ENCODE measurements at regions not wholly inside any gene's neighbourhood (a gene's known extent, or its start where the extent isn't known, plus 50 kb on each side); places are given as distances from the start of the nearest gene placed in this dataset.

- no peak for TF ChIP-seq EP300 (IDR thresholded peaks at IDR 0.05)
- TF ChIP-seq CTCF (IDR thresholded peaks at IDR 0.05), result no peak
Observed at GRCh38 chr21:18937337-18937736, 533.8 kb upstream of the TMPRSS15 start.
